HG03457 (cell line): ENCODE measurements at regions not wholly inside any gene's neighbourhood (a gene's known extent, or its start where the extent isn't known, plus 50 kb on each side); places are given as distances from the start of the nearest gene placed in this dataset.

Source experiments
- ATAC-seq: cut with Tn5 transposase; IDR thresholded peaks from one replicate; pipeline ENCODE4 v1.9.1; 2021; ENCODE audit warnings: moderate number of reproducible peaks; ENCODE audit not compliant: unreplicated experiment

DNA sequence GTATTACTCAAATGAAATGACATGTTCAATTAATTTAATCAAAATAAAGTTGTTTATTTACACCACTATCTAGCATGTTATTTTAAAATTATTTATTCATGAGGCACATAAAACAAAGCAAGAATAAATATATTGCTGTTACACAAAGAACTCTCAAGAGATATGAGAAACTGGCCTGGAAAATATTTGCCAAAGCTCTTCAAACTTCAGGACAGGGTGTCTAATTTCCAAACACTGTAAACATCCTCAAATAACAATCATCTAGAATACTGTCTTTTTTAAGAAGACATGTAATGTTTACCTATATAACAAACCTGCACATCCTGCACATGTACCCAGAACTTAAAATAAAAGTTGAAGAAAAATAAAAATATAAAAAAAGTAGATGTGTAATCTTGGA, 876.6 kb downstream of the TUSC7 start:
- ATAC-seq: no peak

DNA sequence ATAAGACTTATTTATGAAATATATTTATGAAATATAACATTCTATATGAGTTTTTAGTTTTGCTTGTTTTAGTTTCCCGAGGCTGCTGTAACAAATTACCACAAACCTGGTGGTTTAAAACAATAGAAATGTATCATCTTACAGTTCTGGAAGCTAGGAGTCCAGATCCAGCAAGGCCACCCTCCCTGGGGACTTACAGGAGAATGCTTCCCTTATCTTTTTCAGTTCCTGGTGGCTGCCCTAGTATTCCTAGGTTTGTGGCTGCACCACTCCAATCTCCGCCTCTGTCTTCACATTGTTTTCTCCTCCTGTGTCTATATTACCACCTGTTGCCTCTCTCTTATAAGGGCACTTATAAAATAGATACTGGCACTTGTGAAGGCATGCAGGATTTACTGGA, 877.8 kb downstream of the TUSC7 start:
- ATAC-seq: no peak

DNA sequence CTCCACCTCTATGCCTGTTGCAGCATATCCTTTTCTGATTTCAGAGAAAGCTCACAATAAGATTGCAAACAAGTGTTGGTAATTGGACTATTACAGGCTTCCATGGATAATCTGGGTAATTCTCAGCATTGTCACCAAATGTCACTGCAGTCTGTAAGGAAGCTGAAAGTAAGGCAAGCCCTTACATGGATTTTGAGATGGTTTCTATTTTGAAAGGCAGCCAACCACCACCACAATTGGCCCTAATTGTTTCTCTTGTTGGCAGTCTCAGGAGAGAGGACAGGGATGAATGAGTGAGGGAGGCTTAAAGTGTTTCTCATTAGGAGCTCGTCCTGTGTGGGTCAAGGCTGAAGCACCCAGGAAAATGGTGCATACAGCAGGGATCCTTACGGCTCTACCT, 879.9 kb downstream of the TUSC7 start:
- no peak for ATAC-seq

DNA sequence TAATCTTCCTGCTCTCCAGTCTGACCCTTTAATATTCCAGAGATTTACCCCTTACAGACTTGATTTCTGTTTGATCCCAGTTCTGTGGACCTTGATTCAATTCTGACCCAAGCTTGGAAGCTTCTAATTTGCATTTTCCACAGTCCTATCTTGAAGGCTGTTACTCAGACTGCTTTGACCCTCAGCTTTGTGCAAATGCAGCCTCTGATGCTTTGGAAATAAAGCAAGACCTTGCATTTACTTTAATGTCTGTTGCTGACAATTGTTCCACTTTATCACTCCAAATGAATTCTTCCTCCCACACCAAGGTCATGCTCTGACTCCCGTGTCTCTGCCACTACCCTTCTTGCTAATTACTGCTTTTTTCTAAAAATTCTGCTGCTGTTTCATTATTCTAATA, 886.0 kb downstream of the TUSC7 start:
- ATAC-seq: no peak

DNA sequence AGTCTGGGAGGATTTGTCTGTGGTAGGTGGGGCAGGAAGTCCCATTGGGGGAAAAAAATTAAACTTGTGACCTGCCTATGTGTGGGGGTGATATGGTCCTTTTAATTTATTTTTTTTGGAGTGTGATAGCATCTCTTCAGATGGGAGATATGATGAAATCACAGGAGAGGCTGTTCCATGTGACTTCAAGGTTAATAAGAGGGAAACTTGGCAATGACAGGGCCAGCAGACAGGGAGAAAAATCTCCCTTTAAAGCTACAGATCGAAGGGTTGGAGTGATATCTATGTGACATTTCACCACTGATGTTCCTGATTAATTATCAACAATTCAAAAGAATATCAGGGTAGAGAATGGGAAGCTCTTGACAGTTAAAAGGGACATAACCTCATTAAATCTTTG, 886.9 kb downstream of the TUSC7 start:
- ATAC-seq: no peak

DNA sequence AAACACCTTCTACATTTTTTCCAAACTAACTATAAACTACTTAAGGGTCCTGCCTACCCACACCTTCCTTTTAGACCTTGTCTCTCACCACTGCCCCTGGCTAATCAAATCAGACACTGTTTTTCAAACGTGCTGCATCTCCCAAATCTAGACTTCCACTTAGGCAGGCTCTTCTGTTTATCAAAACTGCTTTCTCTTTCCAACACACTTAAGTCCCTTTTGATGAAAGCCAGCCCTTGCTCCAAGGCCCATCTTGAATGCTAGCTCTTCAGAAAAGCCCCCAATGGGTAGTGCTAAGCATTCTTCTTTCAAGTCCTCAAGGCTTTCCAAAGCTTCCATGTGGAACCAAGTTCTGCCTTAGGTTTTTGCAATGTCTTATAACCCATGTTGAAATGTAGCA, 888.3 kb downstream of the TUSC7 start:
- ATAC-seq: no peak

DNA sequence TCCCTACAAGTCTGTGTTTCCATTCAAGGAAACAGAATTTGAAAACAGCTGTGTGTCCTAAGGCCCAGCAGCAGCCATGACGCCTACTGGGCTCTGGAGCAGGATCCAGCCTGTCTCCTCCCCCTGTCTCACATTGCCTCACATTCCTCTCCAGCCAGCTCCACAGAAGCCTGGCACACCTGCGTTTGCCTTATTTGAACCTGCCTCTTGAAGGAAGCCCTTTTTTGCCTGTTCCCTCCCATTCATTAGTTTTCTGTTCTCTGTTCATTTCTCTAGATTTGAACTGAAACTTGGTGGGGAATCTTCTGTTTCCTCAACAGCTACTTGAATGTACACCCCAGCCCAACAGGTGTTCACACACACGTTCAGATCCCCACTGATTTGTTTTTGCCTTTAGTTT, 890.5 kb downstream of the TUSC7 start:
- ATAC-seq: no peak

DNA sequence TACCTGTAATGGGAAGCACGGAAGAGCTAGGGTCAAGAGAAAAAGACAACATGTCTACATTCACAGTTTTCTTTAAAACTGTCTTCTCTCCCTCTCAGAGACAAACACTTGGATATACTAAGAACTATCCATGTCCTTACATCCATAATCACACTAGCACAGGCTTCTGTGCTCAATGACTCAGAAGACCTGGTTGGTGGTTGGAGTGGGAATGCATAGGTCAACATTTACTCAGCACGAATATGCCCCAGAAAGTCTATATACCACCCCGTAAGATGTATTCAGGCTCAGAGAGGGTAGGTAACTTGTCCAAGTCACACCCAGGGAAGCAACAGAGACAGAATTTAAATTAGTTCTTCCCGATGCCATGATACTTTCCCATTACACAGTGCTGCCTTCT, 891.1 kb downstream of the TUSC7 start:
- ATAC-seq: no peak

DNA sequence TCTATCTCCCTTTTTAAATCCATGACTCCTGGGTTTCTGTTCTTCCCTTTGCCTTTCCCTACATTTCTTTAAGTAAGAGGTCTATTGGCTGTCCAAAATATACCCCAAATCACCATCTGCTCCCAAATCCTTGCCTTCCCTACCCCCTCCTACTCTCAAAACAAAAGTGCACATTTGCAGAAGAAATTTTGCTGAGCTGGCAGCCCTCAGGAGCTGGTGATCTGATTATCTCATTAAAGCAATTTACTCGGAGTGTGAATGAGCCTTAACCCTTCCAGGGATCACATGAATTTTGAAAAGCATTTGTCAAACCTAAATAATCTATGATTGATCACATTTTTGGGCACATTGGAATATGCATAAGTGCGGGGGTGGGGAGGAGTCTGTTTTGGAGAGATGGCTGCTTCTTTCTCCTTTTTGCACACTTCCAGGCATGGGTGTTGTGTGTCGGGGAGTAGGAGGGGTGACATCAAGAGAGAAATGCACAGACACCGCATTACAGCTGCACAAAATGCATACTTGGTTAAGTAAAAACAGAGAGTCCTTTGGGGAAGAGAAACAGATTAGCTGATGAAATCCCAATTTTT, 892.6 kb downstream of the TUSC7 start:
- ATAC-seq: no peak

DNA sequence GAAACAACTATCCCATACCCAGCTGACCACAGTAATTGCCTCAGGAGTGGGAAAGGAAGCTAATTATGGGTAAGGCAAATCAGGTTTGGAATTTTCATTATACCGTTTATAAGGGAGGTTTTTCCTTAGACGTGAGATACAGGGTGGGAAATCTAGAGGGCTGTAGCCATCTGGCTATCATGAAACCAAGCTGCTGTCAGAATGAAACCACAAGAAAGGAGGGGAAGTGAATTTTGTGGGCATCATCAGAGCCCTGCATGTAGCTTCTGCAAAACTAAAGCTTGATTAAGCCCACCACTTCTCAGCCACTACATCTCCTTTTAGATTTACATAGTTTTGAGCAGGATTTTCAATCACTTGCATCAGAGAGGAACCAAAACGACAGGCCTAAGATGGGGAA, 893.5 kb downstream of the TUSC7 start:
- ATAC-seq: peak; percentile 77

DNA sequence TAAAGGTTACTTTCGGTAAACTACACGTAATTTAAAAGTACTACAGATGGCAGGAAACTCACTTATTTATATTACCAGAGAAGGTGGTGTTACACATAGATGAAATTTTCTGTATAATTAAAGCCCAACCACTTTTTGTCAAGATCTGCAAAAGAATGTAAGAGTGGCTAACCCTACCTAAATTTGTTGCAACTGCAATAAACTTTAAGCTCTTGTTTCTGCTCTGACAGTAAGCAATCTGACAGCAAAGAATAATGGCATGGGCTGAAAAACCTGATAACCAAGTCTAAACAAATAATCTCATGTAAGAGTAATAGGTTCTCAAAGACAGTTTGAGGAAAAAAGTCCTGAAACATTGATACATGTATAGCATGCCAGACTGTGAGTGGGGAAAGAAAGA, 897.3 kb downstream of the TUSC7 start:
- no peak for ATAC-seq

DNA sequence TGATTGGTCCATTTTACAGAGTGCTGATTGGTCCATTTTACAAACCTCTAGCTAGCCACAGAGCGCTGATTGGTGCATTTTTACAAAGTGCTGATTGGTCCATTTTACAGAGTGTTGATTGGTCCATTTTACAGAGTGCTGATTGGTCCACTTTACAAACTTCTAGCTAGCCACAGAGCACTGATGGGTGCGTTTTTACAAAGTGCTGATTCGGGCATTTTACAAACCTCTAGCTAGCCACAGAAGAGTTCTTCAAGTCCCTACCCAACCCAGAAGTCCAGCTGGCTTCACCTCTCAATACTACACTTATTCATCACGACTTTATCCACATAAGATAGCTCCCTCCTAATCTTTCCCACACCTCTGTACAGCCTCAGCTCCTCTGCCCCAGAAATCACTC, 899.8 kb downstream of the TUSC7 start:
- no peak for ATAC-seq

DNA sequence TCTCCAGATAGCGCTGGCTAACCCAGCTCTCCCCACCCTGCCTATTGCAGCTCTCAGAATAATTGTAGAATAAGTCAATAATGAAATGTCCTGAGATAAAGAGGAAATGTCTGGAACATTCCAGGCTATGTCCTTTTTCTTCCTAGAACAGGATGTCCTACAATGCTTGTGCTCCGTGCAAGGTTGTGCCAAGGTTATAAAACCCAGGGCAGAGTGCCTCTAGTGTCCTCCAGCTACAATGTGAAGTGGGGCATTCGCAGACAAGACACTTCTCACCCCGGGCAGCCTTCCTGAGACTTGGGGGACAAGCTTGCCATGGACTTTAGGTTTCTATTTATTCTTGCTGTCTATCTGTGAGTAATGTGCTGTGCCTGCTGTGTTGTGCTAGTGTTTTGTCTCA, 900.6 kb downstream of the TUSC7 start:
- ATAC-seq: no peak

DNA sequence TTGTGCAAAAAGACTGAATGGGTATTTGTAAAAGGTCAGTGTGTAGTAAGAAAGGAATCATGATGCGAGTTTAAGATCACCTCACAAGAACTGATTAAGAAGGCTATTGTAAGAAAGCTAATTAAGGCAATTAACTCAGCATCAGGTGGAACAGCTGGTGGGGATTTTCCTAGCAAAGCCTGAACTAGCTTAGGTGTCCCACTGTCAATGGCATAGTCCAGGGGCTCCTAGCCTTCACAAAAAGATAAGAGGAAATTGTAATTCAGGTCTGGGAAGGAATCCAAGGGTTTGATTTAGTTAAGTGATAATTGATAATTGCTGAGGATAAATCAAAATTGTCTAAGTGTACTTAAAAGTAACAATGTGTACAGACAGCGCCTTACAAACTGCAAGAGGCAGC, 901.6 kb downstream of the TUSC7 start:
- ATAC-seq: no peak

DNA sequence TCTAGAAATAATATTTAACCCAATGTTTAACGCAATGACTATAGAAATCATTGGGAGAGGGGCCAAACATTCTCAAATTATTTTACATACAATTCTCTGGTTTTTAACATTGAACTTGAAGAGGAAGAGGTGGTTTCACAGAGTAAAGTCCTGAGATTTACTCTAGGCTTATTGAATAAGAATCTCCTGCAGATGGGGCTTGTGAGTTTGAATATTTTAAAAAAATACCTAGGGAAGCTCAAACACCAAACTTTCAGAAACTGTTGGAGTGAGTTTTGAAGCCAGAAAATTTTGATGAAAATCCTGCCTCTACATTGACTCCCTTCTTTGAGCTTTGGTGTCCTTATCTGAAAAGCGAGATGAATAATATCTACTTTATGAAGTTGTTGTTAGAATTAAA, 906.6 kb downstream of the TUSC7 start:
- no peak for ATAC-seq

DNA sequence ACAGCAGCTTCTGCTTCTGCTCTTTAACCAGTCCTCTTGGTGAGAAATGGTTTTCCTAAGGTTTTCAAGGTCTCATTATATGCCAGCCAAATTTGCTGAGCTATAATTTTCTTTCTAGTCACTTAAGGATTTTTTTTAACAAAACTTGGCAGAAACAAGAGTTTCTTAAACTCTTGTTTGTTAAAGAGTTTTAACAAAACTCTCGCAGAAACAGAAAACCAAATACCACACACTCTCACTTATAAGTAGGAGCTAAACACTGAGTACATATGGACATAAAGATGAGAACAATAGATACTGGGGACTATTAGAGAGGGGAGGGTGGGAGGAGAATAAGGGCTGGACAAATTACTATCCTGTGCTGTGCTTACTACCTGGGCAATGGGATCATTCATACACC, 908.3 kb downstream of the TUSC7 start:
- ATAC-seq: no peak

DNA sequence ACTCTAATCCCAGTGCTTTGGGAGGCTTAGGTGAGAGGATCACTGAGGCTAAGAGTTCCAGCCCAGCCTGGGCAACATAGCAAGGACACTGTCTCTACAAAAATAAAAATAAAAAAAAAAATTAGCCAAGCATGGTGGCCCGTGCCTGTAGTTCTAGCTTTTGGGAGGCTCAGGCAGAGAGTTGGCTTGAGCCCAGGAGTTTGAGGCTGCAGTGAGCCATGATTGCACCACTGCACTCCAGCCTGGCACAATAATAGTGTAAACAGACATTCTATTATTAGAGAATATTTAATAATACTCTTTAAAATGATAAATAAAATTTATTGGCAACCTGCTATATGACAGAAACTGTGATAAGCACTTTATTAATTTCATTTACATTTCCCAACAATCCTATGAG, 908.9 kb downstream of the TUSC7 start:
- ATAC-seq: no peak

DNA sequence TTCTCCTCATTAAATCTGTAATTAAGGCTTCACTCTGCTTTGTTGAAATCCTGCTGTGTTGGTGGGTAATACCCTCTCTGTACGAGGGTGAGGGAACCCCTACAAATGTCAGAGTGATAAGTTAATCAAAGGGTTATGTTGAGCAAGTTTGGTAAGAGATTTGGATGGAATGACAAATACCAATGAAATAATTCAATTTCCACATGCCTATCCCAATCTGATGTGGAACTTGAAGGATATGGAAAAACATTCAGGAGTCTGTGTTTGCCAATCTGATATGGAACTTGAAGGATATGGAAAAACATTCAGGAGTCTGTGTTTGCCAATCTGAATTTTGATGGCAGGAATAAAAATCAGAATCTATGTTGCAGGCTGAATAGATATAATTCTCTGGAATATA, 910.2 kb downstream of the TUSC7 start:
- no peak for ATAC-seq

DNA sequence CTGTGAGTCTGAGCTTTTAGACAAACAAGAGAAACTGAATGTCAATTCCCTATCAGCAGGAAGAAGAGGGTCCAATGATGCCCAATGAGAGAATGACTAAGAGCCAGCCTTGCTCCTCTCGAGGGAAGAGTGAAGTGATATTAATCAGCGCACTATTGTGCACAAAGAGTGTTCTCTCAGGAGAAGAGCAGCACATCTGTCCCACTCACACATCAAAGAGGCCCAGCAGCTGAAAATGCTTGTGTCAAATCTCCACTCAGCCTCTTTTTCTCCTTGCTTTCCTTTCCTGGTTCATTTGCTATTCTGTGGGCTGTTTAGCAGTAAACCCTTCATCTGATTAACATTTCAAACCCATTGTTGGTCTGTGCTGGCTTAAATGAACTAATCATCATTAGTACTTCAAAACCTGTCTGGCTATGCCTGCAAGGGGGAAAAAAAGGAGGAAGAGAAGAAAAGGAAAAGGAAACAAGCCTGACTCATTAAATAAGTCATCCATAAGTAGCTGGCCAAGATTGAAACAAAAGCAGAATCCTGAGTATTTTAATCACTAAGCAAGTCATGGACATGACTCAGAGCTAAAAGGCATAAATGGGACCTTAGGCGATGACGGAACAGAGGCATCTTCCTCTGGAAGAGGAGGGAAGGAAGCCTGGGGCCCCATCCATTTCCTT, 912.7 kb downstream of the TUSC7 start:
- ATAC-seq: no peak

DNA sequence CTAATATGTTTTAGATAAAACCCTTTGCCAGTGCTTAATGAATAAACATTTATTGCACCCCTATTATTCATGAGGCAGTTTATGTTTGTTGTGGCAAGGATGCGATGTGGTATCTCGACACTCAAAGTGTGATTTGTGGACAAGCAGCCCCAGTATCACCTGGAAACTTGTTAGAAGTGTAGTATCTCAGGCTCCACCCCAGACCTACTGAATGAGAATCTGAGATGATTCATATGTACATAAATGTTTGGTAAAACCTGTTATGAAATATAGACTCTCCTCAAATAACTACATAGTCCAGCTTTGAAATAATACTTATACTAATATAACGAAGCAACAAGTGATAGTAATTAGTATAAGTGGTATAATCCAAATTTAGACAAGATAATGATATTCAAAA, 914.8 kb downstream of the TUSC7 start:
- ATAC-seq: no peak

DNA sequence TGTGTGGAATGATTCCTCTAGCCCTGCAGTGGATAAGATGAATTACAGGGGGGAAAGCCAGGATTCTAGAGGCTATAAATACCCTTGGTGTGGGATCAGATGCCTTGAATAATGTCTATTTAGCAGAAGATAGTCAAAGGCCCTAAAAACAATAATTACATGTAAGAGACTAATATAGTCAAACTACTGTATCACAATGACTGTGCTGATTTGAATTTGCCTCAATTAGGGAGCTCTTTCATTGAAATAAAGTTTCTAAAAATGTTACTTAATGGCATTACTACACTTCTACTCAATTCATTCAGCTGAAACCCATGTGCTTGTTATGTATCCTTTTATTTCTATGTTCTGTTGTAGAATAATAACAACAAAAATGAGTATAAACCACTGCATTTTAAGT, 915.6 kb downstream of the TUSC7 start:
- no peak for ATAC-seq

DNA sequence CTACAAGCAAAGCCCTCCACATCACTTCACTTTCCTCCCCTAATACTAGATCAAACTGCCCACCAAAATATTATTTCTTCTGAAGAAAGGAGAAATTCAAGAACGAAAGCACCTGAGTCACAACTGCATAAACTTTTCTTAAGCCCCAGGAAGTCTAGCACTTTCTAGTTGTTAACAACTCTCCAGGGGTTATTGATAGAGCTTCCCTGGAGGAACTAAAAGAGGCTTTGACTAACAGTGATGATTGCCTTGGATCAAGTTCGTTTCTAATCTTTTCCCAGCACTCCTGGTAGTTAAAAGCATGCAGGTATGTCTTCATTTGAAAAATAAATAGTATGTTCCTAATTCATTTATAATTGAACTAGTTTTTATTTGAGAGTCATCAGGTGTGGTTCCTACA, 917.0 kb downstream of the TUSC7 start:
- ATAC-seq: no peak

DNA sequence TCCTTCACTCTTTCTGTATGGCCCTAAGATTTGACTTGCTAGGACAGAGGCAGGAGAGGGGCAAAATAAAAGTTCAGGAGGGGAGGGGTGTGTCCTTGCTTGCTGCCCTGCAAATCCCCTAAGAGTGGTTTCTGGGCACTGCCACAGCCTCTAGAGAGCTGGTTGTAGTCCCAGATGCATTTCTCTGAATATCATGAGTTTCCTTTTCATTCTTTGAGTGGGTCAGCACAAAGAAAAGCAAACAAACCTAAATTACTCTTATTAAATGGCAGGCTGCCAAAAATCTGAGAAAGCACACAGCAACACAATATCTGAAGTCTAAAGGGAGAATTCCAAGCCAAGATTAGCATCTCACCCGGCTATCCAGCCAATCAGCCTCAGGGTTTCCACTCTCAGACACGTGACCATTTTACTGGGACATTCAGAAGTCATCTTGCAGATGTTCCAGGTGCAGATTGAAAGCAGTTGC, 919.3 kb downstream of the TUSC7 start:
- ATAC-seq: no peak
